Hepatocyte (in vitro differentiated cells): ENCODE measurements at regions not wholly inside any gene's neighbourhood (a gene's known extent, or its start where the extent isn't known, plus 50 kb on each side); places are given as distances from the start of the nearest gene placed in this dataset.

Experiments
- DNase-seq: peaks from one replicate; pipeline ENCODE4 v3.0.0-alpha.2; 2016; ENCODE audit warnings: low spot score
- H2AFZ ChIP-seq: fragments of 200-600 bp; sonication (generic); 2 replicates; pipeline ENCODE4 v1.6.0; 2016; ENCODE audit warnings: antibody characterized with exemption, mild to moderate bottlenecking
- H3K27ac ChIP-seq: fragments of 200-600 bp; sonication (generic); 2 replicates; pipeline ENCODE4 v1.5.1; 2016; ENCODE audit warnings: mild to moderate bottlenecking
- H3K27me3 ChIP-seq: fragments of 200-600 bp; sonication (generic); 2 replicates; pipeline ENCODE4 v1.6.1; 2016
- H3K36me3 ChIP-seq: fragments of 200-600 bp; sonication (generic); replicated peaks from 2 replicates; pipeline ENCODE4 v1.5.1; 2016; ENCODE audit warnings: low read depth; ENCODE audit not compliant: insufficient read depth
- H3K4me1 ChIP-seq: fragments of 200-600 bp; sonication (generic); 2 replicates; pipeline ENCODE4 v1.5.1; 2016; ENCODE audit warnings: mild to moderate bottlenecking, moderate library complexity; ENCODE audit not compliant: insufficient read depth
- H3K4me2 ChIP-seq: fragments of 200-600 bp; sonication (generic); 2 replicates; pipeline ENCODE4 v1.6.0; 2016
- H3K4me3 ChIP-seq: fragments of 200-600 bp; sonication (generic); 2 replicates; pipeline ENCODE4 v1.5.1; 2016; ENCODE audit warnings: mild to moderate bottlenecking
- H3K79me2 ChIP-seq: fragments of 200-600 bp; sonication (generic); 2 replicates; pipeline ENCODE4 v1.6.0; 2017; ENCODE audit warnings: mild to moderate bottlenecking
- H3K9me2 ChIP-seq: fragments of 200-600 bp; sonication (generic); replicated peaks from 2 replicates; pipeline ENCODE4 v1.6.0; 2017; ENCODE audit warnings: mild to moderate bottlenecking; ENCODE audit not compliant: insufficient read depth
- H3K9me3 ChIP-seq: fragments of 200-600 bp; sonication (generic); 2 replicates; pipeline ENCODE4 v1.5.1; 2016; ENCODE audit warnings: low read depth, mild to moderate bottlenecking
- H4K20me1 ChIP-seq: fragments of 200-600 bp; sonication (generic); 2 replicates; pipeline ENCODE4 v1.6.0; 2016; ENCODE audit warnings: mild to moderate bottlenecking; ENCODE audit not compliant: insufficient read depth, poor library complexity, severe bottlenecking
- EZH2 ChIP-seq: fragments of 200-600 bp; sonication (generic); IDR thresholded peaks from 2 replicates; pipeline ENCODE4 v1.6.1; 2016; ENCODE audit warnings: antibody characterized with exemption, mild to moderate bottlenecking, borderline replicate concordance
- EZH2phosphoT487 ChIP-seq: fragments of 200-600 bp; sonication (generic); IDR thresholded peaks from one replicate; pipeline ENCODE4 v1.6.1; 2018; ENCODE audit warnings: antibody characterized with exemption, mild to moderate bottlenecking, low read depth, moderate library complexity; ENCODE audit not compliant: unreplicated experiment, severe bottlenecking
- WGBS: methylation state at CpG from one replicate; pipeline ENCODE4 v1.1.6; 2016; ENCODE audit warnings: low lambda C conversion rate; ENCODE audit errors: missing lambda C conversion rate; 5-methylcytosine and 5-hydroxymethylcytosine counted together
- TF ChIP-seq, protein P1 (sequence below): fragments of 200-600 bp; sonication (generic); IDR thresholded peaks from 2 replicates; pipeline ENCODE4 v1.5.1; 2016; ENCODE audit warnings: antibody characterized with exemption, mild to moderate bottlenecking; ENCODE audit not compliant: poor library complexity

DNA sequence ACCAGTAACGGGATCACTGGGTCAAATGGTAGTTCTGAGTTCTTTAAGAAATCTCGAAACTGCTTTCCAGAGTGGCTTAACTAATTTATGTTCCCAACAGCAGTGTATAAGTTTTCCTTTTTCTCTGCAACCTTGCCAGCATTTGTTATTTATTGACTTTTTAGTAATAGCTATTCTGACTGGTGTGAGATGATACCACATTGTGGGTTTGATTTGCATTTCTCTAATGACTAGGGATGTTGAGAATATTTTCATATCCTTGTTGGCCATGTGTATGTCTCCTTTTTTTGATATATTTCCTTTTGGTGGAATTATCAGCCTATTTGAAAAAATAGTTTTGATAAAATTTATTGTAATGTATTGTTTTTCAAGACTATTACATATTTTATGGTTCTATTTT lies 701.2 kb upstream of the FBXO33 start:
- Histone ChIP-seq H3K9me2 (no peaks in the 10 kb centered on the region), H3K79me2 (no peaks in the 10 kb centered on the region), H3K9me3 (no peaks in the 10 kb centered on the region), H3K4me1 (no peaks in the 10 kb centered on the region), H3K27ac (no peak overlapping the region), H3K36me3 (no peaks in the 10 kb centered on the region), H2AFZ (no peak overlapping the region), H3K4me3 (no peak overlapping the region), H4K20me1 (no peaks in the 10 kb centered on the region), H3K27me3 (no peaks in the 10 kb centered on the region), H3K4me2 (no peak overlapping the region)
- 96% methylated on average over 2 of the region's 2 CpGs for WGBS
- no peak for TF ChIP-seq EZH2
- TF ChIP-seq EZH2phosphoT487 = no peak
- TF ChIP-seq, protein P1, sequence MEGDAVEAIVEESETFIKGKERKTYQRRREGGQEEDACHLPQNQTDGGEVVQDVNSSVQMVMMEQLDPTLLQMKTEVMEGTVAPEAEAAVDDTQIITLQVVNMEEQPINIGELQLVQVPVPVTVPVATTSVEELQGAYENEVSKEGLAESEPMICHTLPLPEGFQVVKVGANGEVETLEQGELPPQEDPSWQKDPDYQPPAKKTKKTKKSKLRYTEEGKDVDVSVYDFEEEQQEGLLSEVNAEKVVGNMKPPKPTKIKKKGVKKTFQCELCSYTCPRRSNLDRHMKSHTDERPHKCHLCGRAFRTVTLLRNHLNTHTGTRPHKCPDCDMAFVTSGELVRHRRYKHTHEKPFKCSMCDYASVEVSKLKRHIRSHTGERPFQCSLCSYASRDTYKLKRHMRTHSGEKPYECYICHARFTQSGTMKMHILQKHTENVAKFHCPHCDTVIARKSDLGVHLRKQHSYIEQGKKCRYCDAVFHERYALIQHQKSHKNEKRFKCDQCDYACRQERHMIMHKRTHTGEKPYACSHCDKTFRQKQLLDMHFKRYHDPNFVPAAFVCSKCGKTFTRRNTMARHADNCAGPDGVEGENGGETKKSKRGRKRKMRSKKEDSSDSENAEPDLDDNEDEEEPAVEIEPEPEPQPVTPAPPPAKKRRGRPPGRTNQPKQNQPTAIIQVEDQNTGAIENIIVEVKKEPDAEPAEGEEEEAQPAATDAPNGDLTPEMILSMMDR = no peak
- no peak for DNase-seq

DNA sequence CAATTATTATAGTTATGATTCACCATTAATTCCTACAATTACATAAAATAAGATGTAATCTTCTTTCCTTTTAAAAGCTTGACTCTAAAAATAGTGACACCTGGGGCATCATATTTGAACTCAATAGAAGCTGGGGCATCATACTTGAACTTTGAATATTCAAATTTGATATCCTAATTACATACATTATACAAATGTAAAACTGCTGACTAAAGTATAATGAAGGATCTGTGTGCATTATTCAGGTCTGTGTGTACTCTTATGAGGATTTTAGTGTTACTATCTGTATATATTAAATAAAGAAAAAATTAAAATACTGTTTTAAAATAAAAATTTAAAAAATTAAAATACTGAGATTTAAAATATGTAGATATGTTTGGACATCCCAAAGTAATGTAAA lies 696.9 kb upstream of the FBXO33 start:
- H3K9me3 ChIP-seq = no peaks in the 10 kb centered on the region

DNA sequence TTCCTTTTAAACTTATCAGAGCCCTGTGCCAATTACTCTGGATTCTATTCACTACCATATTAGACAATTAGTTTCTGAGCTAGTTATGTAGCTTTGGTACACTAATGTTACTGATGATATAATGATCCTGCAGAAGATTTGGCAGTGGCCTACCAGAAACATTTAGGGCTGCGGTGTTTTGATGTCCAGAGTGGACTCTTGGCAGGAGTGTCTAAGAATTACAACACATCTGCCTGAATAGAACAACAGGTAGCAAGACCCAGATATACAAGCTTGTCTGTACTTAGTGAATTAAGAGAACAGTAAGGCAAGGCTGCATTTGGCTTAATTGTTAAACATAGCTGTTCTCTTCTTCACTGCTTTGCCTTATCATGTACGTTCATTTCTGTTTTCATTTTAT lies 691.6 kb upstream of the FBXO33 start:
- Histone ChIP-seq H3K9me2 (no peaks in the 10 kb centered on the region), H3K79me2 (no peaks in the 10 kb centered on the region), H3K36me3 (no peaks in the 10 kb centered on the region), H3K4me3 (no peak overlapping the region), H3K9me3 (no peaks in the 10 kb centered on the region), H3K4me1 (no peaks in the 10 kb centered on the region), H3K4me2 (no peak overlapping the region), H3K27me3 (no peaks in the 10 kb centered on the region), H4K20me1 (no peaks in the 10 kb centered on the region), H3K27ac (peak overlapping the region; percentile 63), H2AFZ (peak overlapping the region; percentile 5)
- DNase-seq = no peak
- TF ChIP-seq, protein P1 = no peak
- TF ChIP-seq EZH2phosphoT487 = no peak
- no peak for TF ChIP-seq EZH2
- 86% methylated on average over 2 of the region's 2 CpGs for WGBS

More for the DNA sequence above, 696.9 kb upstream of the FBXO33 start:
- Histone ChIP-seq H3K9me2 (no peaks in the 10 kb centered on the region), H3K27me3 (no peaks in the 10 kb centered on the region), H4K20me1 (no peaks in the 10 kb centered on the region), H3K4me2 (no peak overlapping the region), H2AFZ (no peak overlapping the region), H3K4me3 (no peak overlapping the region), H3K27ac (no peak overlapping the region), H3K79me2 (no peaks in the 10 kb centered on the region), H3K4me1 (no peaks in the 10 kb centered on the region), H3K36me3 (no peaks in the 10 kb centered on the region)
- no peak for TF ChIP-seq EZH2phosphoT487
- TF ChIP-seq EZH2 = no peak
- TF ChIP-seq, protein P1 = no peak
- DNase-seq = no peak

DNA sequence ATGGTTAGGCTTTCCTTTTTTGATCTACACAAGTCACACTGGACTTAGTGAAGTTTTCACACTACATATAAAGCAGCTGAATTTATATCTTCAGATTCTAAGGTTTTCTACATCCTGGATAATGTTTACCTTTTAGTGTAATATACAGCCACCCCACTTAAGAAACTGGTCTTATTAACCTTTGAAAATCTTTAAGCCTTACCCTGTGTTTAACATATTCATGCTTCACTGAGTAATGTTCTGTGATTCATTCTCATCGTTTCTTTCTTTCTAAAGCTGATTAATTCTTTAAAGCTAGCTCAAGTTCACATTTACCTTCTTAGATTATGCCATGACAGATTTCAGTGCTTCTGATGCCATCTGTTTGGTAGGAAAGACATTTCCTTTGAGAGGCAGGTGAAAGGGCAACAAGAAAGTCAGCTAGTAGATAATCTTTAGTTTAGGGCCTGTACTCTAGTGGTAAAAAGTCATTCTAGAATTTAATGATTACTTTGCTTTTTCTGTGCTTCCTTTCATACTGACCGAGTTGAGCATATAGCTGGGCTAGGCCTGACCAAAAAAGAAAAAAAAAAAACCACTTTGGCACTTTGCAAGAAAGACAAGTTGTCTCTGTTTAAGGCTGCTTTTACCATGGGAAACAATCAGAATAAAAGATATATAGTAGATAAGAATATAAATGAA lies 690.9 kb upstream of the FBXO33 start:
- no peaks in the 10 kb centered on the region for H4K20me1 ChIP-seq
- no peaks in the 10 kb centered on the region for H3K27me3 ChIP-seq
- H3K4me2 ChIP-seq = peak overlapping the region; percentile 40
- H3K27ac ChIP-seq = peak overlapping the region; percentile 63
- no peaks in the 10 kb centered on the region for H3K36me3 ChIP-seq
- H3K9me2 ChIP-seq = no peaks in the 10 kb centered on the region
- peak overlapping the region; percentile 0 for H2AFZ ChIP-seq
- no peaks in the 10 kb centered on the region for H3K9me3 ChIP-seq
- 47% methylated on average over 2 of the region's 2 CpGs for WGBS
- H3K4me1 ChIP-seq = no peaks in the 10 kb centered on the region
- no peak overlapping the region for H3K4me3 ChIP-seq
- H3K79me2 ChIP-seq = no peaks in the 10 kb centered on the region
- DNase-seq = no peak
- no peak for TF ChIP-seq EZH2phosphoT487
